ENCODE measurements at regions not wholly inside any gene's neighbourhood (a gene's known extent, or its start where the extent isn't known, plus 50 kb on each side); places are given as distances from the start of the nearest gene placed in this dataset.

DNA sequence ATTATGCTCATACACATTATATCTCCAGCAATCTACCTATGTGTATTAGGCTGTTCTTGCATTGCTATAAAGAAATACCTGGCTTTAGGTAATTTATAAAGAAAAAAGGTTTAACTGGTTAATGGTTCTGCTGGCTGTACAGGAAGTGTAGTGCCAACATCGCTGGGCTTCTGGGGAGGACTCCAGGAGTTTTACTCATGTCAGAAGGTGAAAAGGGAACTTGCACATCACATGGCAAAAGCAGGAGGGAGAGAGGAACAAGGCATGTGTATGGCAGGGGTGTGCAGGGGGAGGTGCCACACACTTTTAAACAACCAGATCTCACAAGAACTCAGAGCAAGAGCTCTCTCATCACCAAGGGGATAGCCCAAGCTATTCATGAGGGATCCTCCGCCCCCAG is 715.4 kb upstream of the ZEB2 start:
- ATAC-seq (ENCODE audit: low FRiP score): no peak
- no peak for DNase-seq (ENCODE audit: low spot score)
- TF ChIP-seq, protein P1, sequence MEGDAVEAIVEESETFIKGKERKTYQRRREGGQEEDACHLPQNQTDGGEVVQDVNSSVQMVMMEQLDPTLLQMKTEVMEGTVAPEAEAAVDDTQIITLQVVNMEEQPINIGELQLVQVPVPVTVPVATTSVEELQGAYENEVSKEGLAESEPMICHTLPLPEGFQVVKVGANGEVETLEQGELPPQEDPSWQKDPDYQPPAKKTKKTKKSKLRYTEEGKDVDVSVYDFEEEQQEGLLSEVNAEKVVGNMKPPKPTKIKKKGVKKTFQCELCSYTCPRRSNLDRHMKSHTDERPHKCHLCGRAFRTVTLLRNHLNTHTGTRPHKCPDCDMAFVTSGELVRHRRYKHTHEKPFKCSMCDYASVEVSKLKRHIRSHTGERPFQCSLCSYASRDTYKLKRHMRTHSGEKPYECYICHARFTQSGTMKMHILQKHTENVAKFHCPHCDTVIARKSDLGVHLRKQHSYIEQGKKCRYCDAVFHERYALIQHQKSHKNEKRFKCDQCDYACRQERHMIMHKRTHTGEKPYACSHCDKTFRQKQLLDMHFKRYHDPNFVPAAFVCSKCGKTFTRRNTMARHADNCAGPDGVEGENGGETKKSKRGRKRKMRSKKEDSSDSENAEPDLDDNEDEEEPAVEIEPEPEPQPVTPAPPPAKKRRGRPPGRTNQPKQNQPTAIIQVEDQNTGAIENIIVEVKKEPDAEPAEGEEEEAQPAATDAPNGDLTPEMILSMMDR (IDR thresholded peaks at IDR 0.05): no peak

DNA sequence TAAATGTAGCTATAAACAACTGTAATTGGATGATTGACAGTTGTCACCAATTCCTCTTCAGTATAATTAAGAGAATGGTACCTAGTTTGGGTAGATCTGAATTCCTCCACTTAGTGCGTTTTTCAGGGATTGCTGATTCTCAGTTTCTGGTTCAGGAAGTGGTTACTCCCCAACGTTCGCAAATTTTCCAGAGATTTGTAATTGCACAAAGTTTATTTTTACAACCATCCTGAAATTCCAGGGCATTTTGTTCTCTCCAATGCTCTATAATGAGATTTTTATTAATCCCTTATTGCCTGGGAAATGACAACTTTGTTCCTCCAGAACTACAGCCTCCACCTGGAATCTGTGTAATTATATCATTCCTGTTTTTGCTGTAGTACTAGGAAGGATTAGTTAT is 710.6 kb upstream of the ZEB2 start:
- ATAC-seq (ENCODE audit: low FRiP score) (no peak), DNase-seq (ENCODE audit: low spot score) (no peak)
- TF ChIP-seq, protein P1 (IDR thresholded peaks at IDR 0.05): no peak

DNA sequence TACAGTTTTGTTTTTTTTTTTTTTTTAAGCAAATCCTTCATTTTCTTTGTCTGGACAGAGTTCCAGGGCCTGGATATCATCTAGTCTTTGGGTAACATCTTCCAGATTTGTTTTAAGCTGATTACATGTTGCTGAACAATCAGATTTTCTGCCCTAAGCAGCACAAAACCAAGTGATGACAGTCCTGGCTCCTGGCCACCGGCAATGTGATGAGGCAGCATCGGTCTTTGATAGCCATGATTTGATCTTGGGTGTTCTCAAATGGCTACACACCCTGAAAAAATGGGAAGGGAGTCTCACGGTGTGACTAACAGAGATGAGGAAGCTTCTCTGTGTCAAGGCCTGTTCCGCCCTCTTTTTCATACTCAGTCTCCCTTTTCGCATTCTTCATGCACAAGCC is 708.6 kb upstream of the ZEB2 start:
- peak; percentile 49 for DNase-seq (ENCODE audit: low spot score)
- ATAC-seq (ENCODE audit: low FRiP score): peak; percentile 66

DNA sequence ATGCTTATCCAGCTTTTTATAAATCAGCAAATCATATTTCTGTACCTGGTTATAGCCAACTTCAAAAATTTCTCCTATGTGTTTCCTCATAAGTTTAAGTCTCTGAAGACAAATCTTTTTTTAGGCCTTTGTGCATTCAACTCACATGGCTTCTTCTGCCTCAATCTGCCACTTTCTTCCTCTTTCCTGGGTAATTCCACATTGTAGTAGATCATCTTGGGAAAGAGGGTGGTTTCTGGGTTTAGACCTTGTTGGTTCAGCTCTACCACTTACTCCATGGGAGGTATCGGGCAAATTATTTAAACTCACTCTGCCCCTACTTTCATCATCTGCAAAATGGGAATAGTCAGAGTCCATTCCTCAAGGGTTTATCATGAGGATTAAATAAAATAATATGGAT is 707.0 kb upstream of the ZEB2 start:
- ATAC-seq (ENCODE audit: low FRiP score) (no peak), DNase-seq (ENCODE audit: low spot score) (no peak)
- TF ChIP-seq, protein P1 (IDR thresholded peaks at IDR 0.05): no peak

More for the DNA sequence above, 708.6 kb upstream of the ZEB2 start:
- TF ChIP-seq, protein P1 (IDR thresholded peaks at IDR 0.05): no peak

DNA sequence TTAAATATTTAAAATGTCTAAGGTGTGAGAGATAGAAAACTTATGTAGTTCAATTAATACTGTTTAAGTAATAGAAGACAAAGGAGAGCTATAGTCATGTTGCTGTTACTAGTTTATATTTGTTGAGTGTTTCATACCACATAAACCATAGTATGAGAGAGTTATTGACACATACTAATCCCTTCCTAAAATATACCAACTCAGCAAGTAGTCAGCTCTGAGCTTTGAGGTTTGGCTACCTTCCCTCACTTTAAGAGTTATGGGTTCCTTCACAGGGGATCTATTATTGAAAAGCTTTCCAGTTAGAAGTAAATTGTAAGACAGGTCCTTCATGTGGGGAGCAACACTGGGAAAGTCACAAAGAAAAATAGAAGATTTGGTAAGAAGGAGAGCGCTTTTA is 701.6 kb upstream of the ZEB2 start:
- no peak for ATAC-seq (ENCODE audit: low FRiP score)

DNA sequence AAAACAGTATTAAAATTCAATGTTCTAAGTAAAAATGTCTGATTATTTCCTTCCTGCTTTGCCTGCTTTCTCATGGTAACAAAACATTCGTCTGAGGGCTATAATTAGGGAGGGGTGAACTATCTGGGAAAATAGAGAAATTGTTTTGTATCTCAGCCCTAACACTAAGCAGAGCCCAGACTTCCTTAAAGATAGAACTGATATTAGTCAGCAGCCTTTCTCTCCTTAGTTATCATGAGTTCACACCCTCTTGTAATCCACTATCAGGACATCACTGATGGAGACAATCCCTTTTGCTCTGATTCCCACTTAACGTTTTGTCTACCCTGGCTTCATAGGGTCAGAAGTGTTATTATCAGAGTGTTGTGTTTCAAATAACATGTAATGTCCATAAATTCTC is 701.1 kb upstream of the ZEB2 start:
- DNase-seq (ENCODE audit: low spot score): no peak
- TF ChIP-seq, protein P1 (IDR thresholded peaks at IDR 0.05): no peak
- ATAC-seq (ENCODE audit: low FRiP score): no peak

More for the DNA sequence above, 701.6 kb upstream of the ZEB2 start:
- TF ChIP-seq, protein P1 (IDR thresholded peaks at IDR 0.05): no peak
- DNase-seq (ENCODE audit: low spot score): no peak

DNA sequence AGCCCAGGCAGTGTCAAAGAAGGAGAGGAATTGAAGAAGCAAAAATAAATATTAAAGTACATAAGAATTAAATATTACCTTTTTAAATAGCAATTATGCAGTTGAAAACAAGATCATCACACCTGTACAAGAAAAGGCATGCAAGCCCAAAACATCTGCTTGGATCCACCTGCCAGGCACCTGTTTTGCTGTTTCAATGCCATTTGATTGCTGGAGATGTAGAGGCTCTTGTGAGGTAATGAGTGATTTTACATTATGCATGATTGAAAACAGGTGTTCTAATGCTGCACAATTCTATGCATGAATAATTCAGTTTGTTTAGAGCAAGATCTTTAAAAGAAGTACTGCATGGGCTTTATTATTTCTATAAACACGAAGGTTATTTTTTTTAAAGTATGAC is 700.6 kb upstream of the ZEB2 start:
- no peak for DNase-seq (ENCODE audit: low spot score)
- no peak for ATAC-seq (ENCODE audit: low FRiP score)

More for the DNA sequence above, 700.6 kb upstream of the ZEB2 start:
- TF ChIP-seq, protein P1 (IDR thresholded peaks at IDR 0.05): no peak

Data from omental fat pad (tissue), 3 donors.